ENCODE measurements at regions not wholly inside any gene's neighbourhood (a gene's known extent, or its start where the extent isn't known, plus 50 kb on each side); places are given as distances from the start of the nearest gene placed in this dataset.

GRCh38 chr11:114758627-114759026 is 80.3 kb downstream of the NXPE2 start:
- no peak for DNase-seq (ENCODE audit: low read depth in 2 of 2)

- DNase-seq (ENCODE audit: low read depth in 2 of 2) = peak; percentile 30 to 55
Observed at GRCh38 chr11:114762408-114762807, 84.1 kb downstream of the NXPE2 start.

- DNase-seq (ENCODE audit: low read depth in 2 of 2) = no peak
Observed at GRCh38 chr11:114764563-114764962, 86.2 kb downstream of the NXPE2 start.

GRCh38 chr11:114771172-114771571 is 92.8 kb downstream of the NXPE2 start:
- DNase-seq (ENCODE audit: low read depth in 2 of 2) = no peak

GRCh38 chr11:114773541-114774338 is 95.4 kb downstream of the NXPE2 start:
- DNase-seq (ENCODE audit: low read depth in 2 of 2) = no peak

GRCh38 chr11:114774599-114775361 is 96.5 kb downstream of the NXPE2 start:
- peak in 1 of 2 donors; percentile 41 for DNase-seq (ENCODE audit: low read depth in 2 of 2)

- no peak for DNase-seq (ENCODE audit: low read depth in 2 of 2)
Observed at GRCh38 chr11:114775875-114776621, 97.7 kb downstream of the NXPE2 start.

- no peak for DNase-seq (ENCODE audit: low read depth in 2 of 2)
Observed at GRCh38 chr11:114776956-114777355, 98.6 kb downstream of the NXPE2 start.

- DNase-seq (ENCODE audit: low read depth in 2 of 2) = no peak
Observed at GRCh38 chr11:114779189-114779588, 100.9 kb downstream of the NXPE2 start.

- DNase-seq (ENCODE audit: low read depth in 2 of 2) = no peak
Observed at GRCh38 chr11:114782650-114783310, 104.5 kb downstream of the NXPE2 start.

- no peak for DNase-seq (ENCODE audit: low read depth in 2 of 2)
Observed at GRCh38 chr11:114783805-114784204, 105.5 kb downstream of the NXPE2 start.

- no peak for DNase-seq (ENCODE audit: low read depth in 2 of 2)
Observed at GRCh38 chr11:114784216-114784615, 105.9 kb downstream of the NXPE2 start.

- no peak for DNase-seq (ENCODE audit: low read depth in 2 of 2)
Observed at GRCh38 chr11:114784891-114785290, 106.6 kb downstream of the NXPE2 start.

- no peak for DNase-seq (ENCODE audit: low read depth in 2 of 2)
Observed at GRCh38 chr11:114785820-114786219, 107.5 kb downstream of the NXPE2 start.

- DNase-seq (ENCODE audit: low read depth in 2 of 2) = no peak
Observed at GRCh38 chr11:114787126-114787525, 108.8 kb downstream of the NXPE2 start.

- DNase-seq (ENCODE audit: low read depth in 2 of 2) = no peak
Observed at GRCh38 chr11:114790910-114791309, 112.6 kb downstream of the NXPE2 start.

GRCh38 chr11:114794048-114794684 is 115.8 kb downstream of the NXPE2 start:
- DNase-seq (ENCODE audit: low read depth in 2 of 2) = no peak

GRCh38 chr11:114796954-114797721 is 118.8 kb downstream of the NXPE2 start:
- DNase-seq (ENCODE audit: low read depth in 2 of 2) = peak in 1 of 2 donors; percentile 49

- DNase-seq (ENCODE audit: low read depth in 2 of 2) = no peak
Observed at GRCh38 chr11:114799476-114799875, 121.1 kb downstream of the NXPE2 start.

GRCh38 chr11:114801773-114802172 is 123.4 kb downstream of the NXPE2 start:
- no peak for DNase-seq (ENCODE audit: low read depth in 2 of 2)

Measured in dermis microvascular lymphatic vessel endothelial cell (primary cell).